HepG2 (cell line): ENCODE measurements at regions not wholly inside any gene's neighbourhood (a gene's known extent, or its start where the extent isn't known, plus 50 kb on each side); places are given as distances from the start of the nearest gene placed in this dataset.

Source experiments
- POLR2A ChIP-seq, 2 experiments: IDR thresholded peaks; 2 replicates each; pipeline ENCODE4 v1.6.1; 2011; ENCODE audit warnings: low read depth in 2 of 2, low read length in 2 of 2, mild to moderate bottlenecking in 1 of 2, moderate library complexity in 1 of 2; ENCODE audit not compliant: insufficient read depth in 1 of 2
- TF ChIP-seq, protein P1 (sequence below): sonication (generic); formaldehyde crosslinking; IDR thresholded peaks from 2 replicates; pipeline ENCODE4 v1.5.0; 2020; ENCODE audit warnings: mild to moderate bottlenecking, missing genetic modification reagents, moderate library complexity

DNA sequence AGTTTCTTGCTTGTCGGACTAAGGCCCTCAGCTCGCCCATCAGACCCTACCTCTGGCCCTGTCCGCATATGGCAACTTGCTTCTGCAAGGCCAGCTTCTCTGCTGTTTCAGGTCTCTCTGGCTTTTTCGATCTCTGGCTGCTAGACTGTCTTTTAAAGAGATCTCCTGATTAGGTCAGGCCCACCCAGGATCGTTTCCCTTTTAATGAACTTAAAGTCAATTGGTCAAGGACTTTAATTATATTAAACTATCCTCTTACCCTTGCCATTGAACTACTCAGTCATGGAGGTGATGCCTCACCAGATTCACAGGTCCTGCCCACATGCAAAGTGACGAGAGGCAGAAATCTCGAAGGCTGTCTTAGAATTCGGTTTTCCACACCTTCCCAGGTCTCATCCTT lies 670.9 kb downstream of the GATA3 start:
- TF ChIP-seq, protein P1, sequence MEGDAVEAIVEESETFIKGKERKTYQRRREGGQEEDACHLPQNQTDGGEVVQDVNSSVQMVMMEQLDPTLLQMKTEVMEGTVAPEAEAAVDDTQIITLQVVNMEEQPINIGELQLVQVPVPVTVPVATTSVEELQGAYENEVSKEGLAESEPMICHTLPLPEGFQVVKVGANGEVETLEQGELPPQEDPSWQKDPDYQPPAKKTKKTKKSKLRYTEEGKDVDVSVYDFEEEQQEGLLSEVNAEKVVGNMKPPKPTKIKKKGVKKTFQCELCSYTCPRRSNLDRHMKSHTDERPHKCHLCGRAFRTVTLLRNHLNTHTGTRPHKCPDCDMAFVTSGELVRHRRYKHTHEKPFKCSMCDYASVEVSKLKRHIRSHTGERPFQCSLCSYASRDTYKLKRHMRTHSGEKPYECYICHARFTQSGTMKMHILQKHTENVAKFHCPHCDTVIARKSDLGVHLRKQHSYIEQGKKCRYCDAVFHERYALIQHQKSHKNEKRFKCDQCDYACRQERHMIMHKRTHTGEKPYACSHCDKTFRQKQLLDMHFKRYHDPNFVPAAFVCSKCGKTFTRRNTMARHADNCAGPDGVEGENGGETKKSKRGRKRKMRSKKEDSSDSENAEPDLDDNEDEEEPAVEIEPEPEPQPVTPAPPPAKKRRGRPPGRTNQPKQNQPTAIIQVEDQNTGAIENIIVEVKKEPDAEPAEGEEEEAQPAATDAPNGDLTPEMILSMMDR (CRISPR knock-in tag) = no peak
- no peak for TF ChIP-seq POLR2A (IDR thresholded peaks at IDR 0.05; ENCODE audit: insufficient read depth in 1 of 2, low read depth in 2 of 2, low read length in 2 of 2)
